ENCODE measurements at regions not wholly inside any gene's neighbourhood (a gene's known extent, or its start where the extent isn't known, plus 50 kb on each side); places are given as distances from the start of the nearest gene placed in this dataset.

GRCh38 chr10:4169448-4169847 is 384.4 kb upstream of the KLF6 start:
- no peaks in the 10 kb centered on the region for H3K27me3 ChIP-seq (ENCODE audit: low read depth)
- H3K36me3 ChIP-seq = no peaks in the 10 kb centered on the region
- ATAC-seq (no peak), DNase-seq (no peak)
- no peak overlapping the region for H3K27ac ChIP-seq
- H3K4me1 ChIP-seq = no peaks in the 10 kb centered on the region
- H3K9me3 ChIP-seq = no peaks in the 10 kb centered on the region
- TF ChIP-seq, protein P1, sequence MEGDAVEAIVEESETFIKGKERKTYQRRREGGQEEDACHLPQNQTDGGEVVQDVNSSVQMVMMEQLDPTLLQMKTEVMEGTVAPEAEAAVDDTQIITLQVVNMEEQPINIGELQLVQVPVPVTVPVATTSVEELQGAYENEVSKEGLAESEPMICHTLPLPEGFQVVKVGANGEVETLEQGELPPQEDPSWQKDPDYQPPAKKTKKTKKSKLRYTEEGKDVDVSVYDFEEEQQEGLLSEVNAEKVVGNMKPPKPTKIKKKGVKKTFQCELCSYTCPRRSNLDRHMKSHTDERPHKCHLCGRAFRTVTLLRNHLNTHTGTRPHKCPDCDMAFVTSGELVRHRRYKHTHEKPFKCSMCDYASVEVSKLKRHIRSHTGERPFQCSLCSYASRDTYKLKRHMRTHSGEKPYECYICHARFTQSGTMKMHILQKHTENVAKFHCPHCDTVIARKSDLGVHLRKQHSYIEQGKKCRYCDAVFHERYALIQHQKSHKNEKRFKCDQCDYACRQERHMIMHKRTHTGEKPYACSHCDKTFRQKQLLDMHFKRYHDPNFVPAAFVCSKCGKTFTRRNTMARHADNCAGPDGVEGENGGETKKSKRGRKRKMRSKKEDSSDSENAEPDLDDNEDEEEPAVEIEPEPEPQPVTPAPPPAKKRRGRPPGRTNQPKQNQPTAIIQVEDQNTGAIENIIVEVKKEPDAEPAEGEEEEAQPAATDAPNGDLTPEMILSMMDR (IDR thresholded peaks at IDR 0.05) = no peak
- intact Hi-C loops (cut with DNase I) = no loop called here
- no peak overlapping the region for H3K4me3 ChIP-seq

DNA sequence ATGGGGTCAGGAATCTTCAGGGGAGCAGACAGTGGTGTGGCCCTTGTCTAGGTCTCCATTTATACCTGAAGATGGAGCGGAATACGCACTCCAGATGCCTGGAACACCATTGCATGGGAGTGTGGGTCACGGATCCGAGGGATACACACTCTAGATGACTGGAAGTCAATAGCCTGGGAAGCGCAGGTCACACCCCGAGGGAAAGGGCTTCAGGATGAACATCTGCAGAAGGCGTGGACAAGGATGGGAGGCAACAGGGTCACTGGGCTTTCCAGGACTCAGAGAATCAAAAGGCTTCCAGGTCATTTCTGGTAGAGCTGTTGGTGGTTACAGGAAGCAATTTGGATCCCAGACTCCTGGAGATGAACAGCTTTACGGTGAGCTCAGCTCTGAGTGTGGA is 382.2 kb upstream of the KLF6 start:
- DNase-seq (no peak), ATAC-seq (no peak)
- Histone ChIP-seq H3K4me1 (no peaks in the 10 kb centered on the region), H3K27ac (no peak overlapping the region), H3K27me3 (ENCODE audit: low read depth) (no peaks in the 10 kb centered on the region), H3K9me3 (no peaks in the 10 kb centered on the region), H3K4me3 (no peak overlapping the region), H3K36me3 (no peaks in the 10 kb centered on the region)
- intact Hi-C loops (cut with DNase I) = no loop called here
- TF ChIP-seq, protein P1 (IDR thresholded peaks at IDR 0.05) = no peak

- no peak overlapping the region for H3K4me3 ChIP-seq
- no peak overlapping the region for H3K27ac ChIP-seq
- H3K9me3 ChIP-seq = no peaks in the 10 kb centered on the region
- intact Hi-C loops (cut with DNase I) = no loop called here
- no peak for ATAC-seq
- H3K4me1 ChIP-seq = no peaks in the 10 kb centered on the region
- H3K27me3 ChIP-seq (ENCODE audit: low read depth) = no peaks in the 10 kb centered on the region
- TF ChIP-seq, protein P1 (IDR thresholded peaks at IDR 0.05) = no peak
- no peaks in the 10 kb centered on the region for H3K36me3 ChIP-seq
- DNase-seq = no peak
These were observed 377.7 kb upstream of the KLF6 start for GRCh38 chr10:4162571-4163286.

DNA sequence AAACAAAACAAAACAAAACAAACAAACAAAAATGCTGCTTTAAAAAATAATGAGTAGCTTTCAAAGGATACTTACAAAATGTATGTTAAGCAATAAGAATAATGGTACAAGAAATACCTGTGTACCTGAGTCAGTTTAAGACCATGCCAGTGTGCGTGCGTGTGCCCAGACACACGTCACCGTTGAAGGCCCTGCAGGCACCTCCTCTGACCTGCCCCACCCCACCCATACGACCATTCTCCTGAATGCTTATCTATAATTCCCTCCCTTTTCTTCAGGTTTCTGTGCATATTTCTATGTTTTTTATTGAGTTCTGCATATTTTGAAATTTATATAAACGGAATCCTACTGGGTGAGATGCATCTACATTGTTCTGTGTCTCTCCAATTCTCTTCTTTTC is 374.2 kb upstream of the KLF6 start:
- no peak overlapping the region for H3K4me3 ChIP-seq
- ATAC-seq (no peak), DNase-seq (no peak)
- intact Hi-C loops (cut with DNase I) = no loop called here
- H3K9me3 ChIP-seq = no peaks in the 10 kb centered on the region
- H3K27me3 ChIP-seq (ENCODE audit: low read depth) = no peaks in the 10 kb centered on the region
- no peaks in the 10 kb centered on the region for H3K4me1 ChIP-seq
- no peak overlapping the region for H3K27ac ChIP-seq
- H3K36me3 ChIP-seq = no peaks in the 10 kb centered on the region
- TF ChIP-seq, protein P1 (IDR thresholded peaks at IDR 0.05) = no peak

- Histone ChIP-seq H3K9me3 (no peaks in the 10 kb centered on the region), H3K4me1 (no peaks in the 10 kb centered on the region), H3K27ac (no peak overlapping the region), H3K27me3 (ENCODE audit: low read depth) (no peaks in the 10 kb centered on the region), H3K4me3 (no peak overlapping the region), H3K36me3 (no peaks in the 10 kb centered on the region)
- intact Hi-C loops (cut with DNase I) = no loop called here
- DNase-seq = no peak
- TF ChIP-seq, protein P1 (IDR thresholded peaks at IDR 0.05) = no peak
- ATAC-seq = no peak
These were observed 369.2 kb upstream of the KLF6 start for GRCh38 chr10:4154191-4154715.

Data from lower lobe of right lung (tissue), 2 donors.